ENCODE measurements at regions not wholly inside any gene's neighbourhood (a gene's known extent, or its start where the extent isn't known, plus 50 kb on each side); places are given as distances from the start of the nearest gene placed in this dataset.

DNA sequence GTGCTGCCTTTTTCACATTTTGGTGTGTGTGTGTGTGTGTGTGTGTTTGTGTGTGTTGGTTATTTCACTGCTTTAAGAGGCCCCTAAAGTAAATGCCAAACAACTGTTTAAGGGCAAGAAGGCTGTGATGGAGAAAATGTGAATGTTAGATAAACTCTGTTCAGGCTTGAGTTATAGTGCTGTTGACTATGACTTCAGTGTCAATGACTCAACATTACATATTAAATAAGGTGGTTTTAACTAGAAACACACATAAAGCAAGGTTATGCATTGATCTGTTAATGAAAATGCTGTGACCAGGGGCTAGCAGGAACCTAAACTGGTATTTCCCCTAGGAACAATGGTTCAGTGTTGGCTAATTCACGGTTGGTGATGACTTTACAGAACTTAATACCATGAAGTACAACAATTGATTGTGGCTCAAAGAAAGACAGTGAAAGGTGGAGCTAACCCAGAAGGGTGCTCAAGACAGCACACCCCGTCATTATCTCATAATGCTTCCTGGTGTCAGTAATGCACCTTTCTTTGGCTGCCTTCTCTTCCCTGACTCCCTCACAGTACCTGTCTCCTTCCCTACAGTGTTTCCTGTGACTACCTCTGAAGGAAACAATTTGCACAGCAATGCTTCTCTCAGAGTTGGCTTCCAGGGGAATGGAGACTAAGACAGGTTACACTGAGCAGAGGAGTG is 116.1 kb downstream of the RIN2 start:
- TF ChIP-seq POLR2A (IDR thresholded peaks at IDR 0.05; ENCODE audit: low read depth, low read length) (no peak), POLR2AphosphoS5 (IDR thresholded peaks at IDR 0.05; ENCODE audit: low read depth, low read length) (no peak)
